Thymus (tissue), 11 donors: ENCODE measurements at regions not wholly inside any gene's neighbourhood (a gene's known extent, or its start where the extent isn't known, plus 50 kb on each side); places are given as distances from the start of the nearest gene placed in this dataset.

Source experiments
- DNase-seq, 9 donors: peaks; one replicate each; pipeline ENCODE4 v3.0.0-alpha.2; 2013; ENCODE audit warnings: low spot score in 9 of 9, low read depth in 6 of 9, missing footprints in 1 of 9
- H3K27ac ChIP-seq, 2 donors: one replicate each; pipeline ENCODE4 v1.5.1; 2013; ENCODE audit warnings: control low read depth in 1 of 2, low read depth in 1 of 2, low read length in 1 of 2, mild to moderate bottlenecking in 1 of 2, moderate library complexity in 1 of 2
- H3K27me3 ChIP-seq, 2 donors: one replicate each; pipeline ENCODE4 v1.5.1; 2013; ENCODE audit warnings: low read length in 1 of 2; ENCODE audit not compliant: control insufficient read depth in 2 of 2, insufficient read depth in 1 of 2
- H3K36me3 ChIP-seq, 2 donors: one replicate each; pipeline ENCODE4 v1.5.1; 2013; ENCODE audit warnings: low read length in 1 of 2, mild to moderate bottlenecking in 1 of 2, moderate library complexity in 1 of 2; ENCODE audit not compliant: control insufficient read depth in 2 of 2, insufficient read depth in 2 of 2
- H3K4me1 ChIP-seq, 2 donors: one replicate each; pipeline ENCODE4 v1.5.1; 2013; ENCODE audit warnings: low read length in 2 of 2; ENCODE audit not compliant: control insufficient read depth in 2 of 2, insufficient read depth in 2 of 2
- H3K4me3 ChIP-seq, 2 donors: one replicate each; pipeline ENCODE4 v1.5.1; 2013; ENCODE audit warnings: low read length in 2 of 2, control low read depth in 1 of 2, mild to moderate bottlenecking in 1 of 2
- H3K9me3 ChIP-seq, 2 donors: one replicate each; pipeline ENCODE4 v1.5.1; 2013; ENCODE audit warnings: low read length in 1 of 2, mild to moderate bottlenecking in 1 of 2; ENCODE audit not compliant: control insufficient read depth in 2 of 2, insufficient read depth in 1 of 2
- WGBS: extraction: QIAGEN DNeasy Blood & Tissue Kit; methylation state at CpG from one replicate; pipeline ENCODE4 v1.1.7; 2013; 5-methylcytosine and 5-hydroxymethylcytosine counted together
- donor health status: healthy.

DNA sequence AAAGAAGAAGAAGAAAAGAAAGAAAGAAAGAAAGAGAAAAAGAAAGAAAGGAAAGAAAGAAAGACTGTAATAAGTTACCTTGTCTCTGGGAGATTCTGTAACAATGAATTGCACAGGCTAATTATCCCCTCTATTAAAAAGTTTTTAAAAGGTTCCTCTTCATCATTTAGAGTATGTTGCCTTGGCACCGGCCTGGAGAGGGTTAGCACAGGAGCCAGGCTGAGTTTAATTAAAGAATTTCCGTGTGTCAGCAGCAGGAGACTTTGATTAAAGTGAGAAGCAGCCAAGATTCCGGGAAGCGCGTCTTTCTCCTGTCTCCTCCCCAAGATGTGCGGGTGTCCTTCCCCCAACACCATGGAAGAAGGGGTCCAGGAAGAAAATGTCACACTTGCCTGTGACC lies 92.8 kb upstream of the ETV6 start:
- peaks cover 0 to 3% of the 10 kb centered on the region in 2 donors for H3K9me3 ChIP-seq
- H3K4me1 ChIP-seq, result peaks cover 8 to 20% of the 10 kb centered on the region in 2 donors
- no peak overlapping the region for H3K4me3 ChIP-seq
- H3K36me3 ChIP-seq, result no peaks in the 10 kb centered on the region
- no peaks in the 10 kb centered on the region for H3K27me3 ChIP-seq
- no peak for DNase-seq
- WGBS, result 90% methylated on average over 6 of the region's 6 CpGs
- no peak overlapping the region for H3K27ac ChIP-seq

DNA sequence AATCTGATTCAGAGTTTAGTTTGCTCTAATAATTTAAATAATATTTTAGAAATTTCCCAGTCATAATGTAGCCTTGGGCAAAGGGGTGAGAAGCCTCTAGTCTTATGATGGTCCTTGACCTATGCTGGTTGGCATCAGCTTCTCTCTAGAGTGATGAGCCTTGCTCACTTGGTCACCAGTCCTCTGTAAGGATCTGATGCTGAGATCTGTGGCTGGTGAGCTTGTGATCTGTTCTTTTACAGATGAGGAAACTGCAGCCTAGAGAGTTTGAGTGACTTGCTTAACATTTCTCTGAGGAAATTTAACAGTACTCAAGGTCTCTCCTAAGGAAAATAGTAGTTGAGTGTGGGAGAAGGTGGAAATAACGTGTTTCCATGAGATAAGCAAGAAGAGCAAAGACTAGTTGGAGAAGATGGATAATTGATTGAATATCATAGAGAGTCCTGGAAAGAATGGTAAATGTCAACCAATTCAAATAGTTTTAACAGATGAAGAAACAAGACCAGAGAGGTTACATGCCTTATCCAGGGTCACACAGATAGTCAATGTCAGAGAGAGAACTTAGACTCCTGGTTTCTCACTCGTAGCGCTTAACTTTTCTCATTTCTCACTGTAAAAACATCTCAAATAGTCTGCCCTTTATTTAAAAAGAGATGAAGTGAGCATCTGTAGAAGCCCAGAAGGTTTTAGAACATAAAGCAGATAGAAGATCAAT lies 89.7 kb upstream of the ETV6 start:
- Histone ChIP-seq H3K36me3 (no peaks in the 10 kb centered on the region), H3K27me3 (no peaks in the 10 kb centered on the region), H3K27ac (no peak overlapping the region), H3K4me1 (peaks cover 8 to 14% of the 10 kb centered on the region in 2 donors), H3K9me3 (peaks cover 0 to 3% of the 10 kb centered on the region in 2 donors), H3K4me3 (no peak overlapping the region)
- DNase-seq, result no peak
- WGBS, result over 99% methylated on average over 3 of the region's 3 CpGs

DNA sequence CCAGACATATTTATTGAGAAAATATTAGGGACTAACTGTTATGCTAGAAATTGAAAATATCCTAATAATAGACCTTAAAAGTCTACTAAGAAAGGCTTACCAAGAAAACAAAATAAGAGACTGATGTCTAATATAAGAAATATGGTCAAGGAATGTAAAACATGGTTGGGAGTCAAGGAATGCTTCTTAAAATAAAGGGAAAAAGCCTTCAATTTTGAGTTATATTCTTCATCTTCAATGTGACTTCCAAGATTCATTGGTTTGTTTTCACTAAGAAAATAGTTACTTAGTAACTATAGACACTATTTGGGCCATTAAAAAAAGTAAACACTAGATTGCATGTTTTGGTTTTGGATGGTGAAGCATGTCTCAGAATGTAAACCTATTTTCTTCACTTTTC lies 88.1 kb upstream of the ETV6 start:
- no peak for DNase-seq
- Histone ChIP-seq H3K27ac (no peak overlapping the region), H3K27me3 (no peaks in the 10 kb centered on the region), H3K4me3 (no peak overlapping the region), H3K4me1 (peaks cover 0 to under 1% of the 10 kb centered on the region in 2 donors), H3K36me3 (no peaks in the 10 kb centered on the region), H3K9me3 (peaks cover 0 to 3% of the 10 kb centered on the region in 2 donors)

DNA sequence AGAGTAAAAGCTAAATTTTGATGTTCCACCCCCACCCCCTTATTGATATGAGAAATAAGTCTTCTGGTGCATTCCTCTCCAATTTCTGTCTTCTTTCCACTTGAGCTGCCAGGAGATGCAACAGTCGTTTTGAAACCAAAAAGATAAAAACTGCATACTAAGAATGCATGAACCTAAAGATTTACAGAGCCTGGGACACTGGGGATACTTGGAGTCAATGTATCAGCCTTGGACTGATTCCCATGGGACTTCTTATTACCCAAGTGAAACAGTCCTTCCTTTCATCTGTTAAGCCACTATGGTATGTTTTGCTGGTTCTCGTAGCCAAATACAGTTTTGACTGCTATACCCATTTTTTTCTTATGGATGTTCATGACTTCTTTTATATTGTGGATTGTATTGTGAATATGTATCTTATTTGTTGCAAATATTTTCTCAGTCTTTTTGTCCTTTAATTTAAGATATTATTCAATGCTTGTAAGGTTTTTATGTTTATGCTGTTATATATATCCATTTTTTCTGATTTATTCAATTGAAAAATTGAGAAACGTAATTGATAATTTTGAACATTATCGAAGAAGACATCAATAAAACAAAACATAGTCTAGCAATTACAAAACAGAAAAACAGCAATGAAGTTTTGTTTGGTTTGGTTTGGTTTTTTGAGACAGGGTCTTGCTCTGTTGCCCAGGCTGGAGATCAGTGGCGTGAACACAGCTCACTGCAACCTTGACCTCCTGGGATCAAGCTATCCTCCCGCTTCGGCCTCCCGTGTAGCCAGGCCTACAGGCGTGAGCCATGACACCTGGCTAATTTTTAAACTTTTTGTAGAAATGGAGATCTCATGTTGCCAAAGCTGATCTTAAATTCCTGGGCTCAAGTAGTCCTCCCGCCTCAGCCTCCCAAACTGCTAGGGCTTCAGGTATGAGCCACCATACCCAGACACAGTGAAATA lies 85.4 kb upstream of the ETV6 start:
- no peak for DNase-seq
- no peaks in the 10 kb centered on the region for H3K36me3 ChIP-seq
- H3K27ac ChIP-seq, result no peak overlapping the region
- H3K4me1 ChIP-seq, result no peaks in the 10 kb centered on the region
- H3K4me3 ChIP-seq, result no peak overlapping the region
- no peaks in the 10 kb centered on the region for H3K9me3 ChIP-seq
- 97% methylated on average over 10 of the region's 10 CpGs for WGBS
- no peaks in the 10 kb centered on the region for H3K27me3 ChIP-seq

DNA sequence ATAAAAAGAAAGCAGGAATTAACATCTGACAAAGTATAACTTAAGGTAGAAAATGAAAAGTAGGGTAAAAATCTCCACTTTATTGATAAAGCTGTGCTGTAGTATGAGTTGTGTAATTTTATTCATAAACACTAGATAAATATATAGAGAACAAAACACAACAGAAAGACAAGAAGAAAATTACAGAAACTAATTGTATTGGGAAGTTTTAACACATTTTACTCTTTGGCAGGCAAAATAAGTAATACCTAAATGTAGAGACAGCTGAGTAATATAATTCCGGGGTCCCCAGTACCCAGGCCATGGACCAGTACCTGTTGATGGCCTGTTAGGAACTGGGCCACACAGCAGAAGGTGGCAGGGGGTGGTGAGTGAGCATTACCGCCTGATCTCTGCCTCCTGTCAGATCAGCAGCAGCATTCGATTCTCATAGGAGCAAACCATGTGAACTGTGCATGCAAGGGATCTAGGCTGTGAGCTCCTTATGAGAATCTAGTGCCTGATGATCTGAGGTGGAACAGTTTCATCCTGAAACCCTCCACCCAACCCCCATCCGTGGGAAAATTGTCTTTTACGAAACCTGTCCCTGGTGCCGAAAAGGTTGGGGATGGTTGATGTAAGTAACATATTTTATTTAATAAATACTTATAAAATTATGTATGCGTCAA lies 84.4 kb upstream of the ETV6 start:
- Histone ChIP-seq H3K4me1 (no peaks in the 10 kb centered on the region), H3K4me3 (no peak overlapping the region), H3K27me3 (no peaks in the 10 kb centered on the region), H3K9me3 (no peaks in the 10 kb centered on the region), H3K36me3 (no peaks in the 10 kb centered on the region), H3K27ac (no peak overlapping the region)
- no peak for DNase-seq
- WGBS, result 96% methylated on average over 7 of the region's 7 CpGs

DNA sequence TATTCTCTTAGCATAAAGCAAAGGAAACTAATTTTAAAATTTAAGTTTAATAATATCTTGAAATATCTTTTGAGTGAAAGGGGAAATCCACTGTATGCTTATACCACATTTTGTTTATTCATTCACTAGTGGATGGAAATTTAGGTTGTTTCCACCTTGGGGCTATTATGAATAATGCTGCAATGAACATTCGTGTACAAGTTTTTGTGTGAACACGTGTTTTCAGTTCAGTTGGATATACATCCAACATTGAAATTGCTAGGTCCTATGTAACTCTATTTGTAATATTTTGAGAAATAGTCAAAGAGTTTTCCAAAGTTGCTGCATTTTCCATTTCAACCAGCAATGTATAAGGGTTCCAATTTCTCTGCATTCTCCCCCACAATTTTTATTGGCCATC lies 83.7 kb upstream of the ETV6 start:
- Histone ChIP-seq H3K9me3 (no peaks in the 10 kb centered on the region), H3K4me1 (no peaks in the 10 kb centered on the region), H3K4me3 (no peak overlapping the region), H3K27ac (no peak overlapping the region), H3K36me3 (no peaks in the 10 kb centered on the region), H3K27me3 (no peaks in the 10 kb centered on the region)
- no peak for DNase-seq
- WGBS, result 92% methylated on average over 2 of the region's 2 CpGs

DNA sequence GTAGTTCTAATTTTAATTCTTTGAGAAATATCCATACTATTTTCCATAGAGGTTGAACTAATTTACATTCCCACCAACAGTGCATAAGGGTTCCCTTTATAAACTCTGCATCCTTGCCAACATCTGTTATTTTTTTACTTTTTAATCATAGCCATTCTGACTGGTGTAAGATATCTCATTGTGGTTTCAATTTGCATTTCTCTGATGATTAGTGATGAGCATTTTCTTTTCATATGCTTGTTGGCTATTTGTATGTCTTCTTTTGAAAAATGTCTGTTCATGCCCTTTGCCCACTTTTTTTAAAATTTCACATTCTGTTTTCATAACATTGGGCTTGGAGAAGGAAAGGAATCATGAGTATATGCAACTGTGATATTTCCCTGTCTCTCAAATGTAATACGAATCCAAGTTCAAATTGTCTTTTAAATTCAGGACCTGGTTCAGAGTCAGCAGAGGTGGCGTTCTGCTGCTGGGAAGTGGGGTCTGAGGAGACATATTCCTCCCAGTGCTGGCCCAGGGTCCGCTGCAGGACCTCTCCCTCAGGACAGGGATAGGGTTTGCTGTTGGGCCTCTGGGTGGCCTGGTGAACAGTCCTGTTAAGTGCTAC lies 81.2 kb upstream of the ETV6 start:
- WGBS, result 95% methylated on average over 3 of the region's 3 CpGs
- Histone ChIP-seq H3K27ac (no peak overlapping the region), H3K4me3 (no peak overlapping the region), H3K36me3 (no peaks in the 10 kb centered on the region), H3K9me3 (no peaks in the 10 kb centered on the region), H3K27me3 (no peaks in the 10 kb centered on the region), H3K4me1 (no peaks in the 10 kb centered on the region)
- DNase-seq, result no peak

DNA sequence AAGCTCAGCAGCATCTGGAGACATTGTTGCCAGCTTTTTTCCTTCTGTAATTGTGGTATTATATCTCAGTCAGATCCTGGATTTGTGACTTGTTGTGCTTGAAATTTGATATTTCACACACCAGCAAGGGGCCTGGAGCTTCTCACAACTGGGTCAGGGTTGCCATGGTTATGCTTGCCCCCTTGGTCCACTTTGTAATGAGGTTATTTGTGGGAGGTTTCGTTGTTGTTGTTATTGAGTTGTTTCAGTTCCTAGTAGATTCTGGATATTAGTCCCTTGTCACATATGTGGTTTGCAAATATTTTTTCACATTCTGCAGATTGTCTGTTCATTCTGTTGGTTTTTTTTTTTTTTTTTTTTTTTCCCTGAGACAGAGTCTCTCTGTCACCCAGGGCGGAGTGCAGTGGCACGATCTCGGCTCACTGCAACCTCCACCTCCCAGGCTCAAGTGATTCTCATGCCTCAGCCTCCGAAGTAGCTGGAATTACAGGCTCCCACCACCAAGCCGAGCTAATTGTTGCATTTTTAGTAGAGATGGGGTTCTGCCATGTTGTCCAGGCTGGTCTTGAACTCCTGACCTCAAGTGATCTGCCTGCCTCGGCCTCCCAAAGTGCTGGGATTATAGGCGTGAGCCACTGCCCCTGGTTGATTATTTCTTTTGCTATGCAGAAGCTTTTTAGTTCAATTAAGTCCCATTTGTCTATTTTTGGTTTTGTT lies 80.6 kb upstream of the ETV6 start:
- Histone ChIP-seq H3K4me1 (no peaks in the 10 kb centered on the region), H3K36me3 (no peaks in the 10 kb centered on the region), H3K9me3 (no peaks in the 10 kb centered on the region), H3K27me3 (no peaks in the 10 kb centered on the region), H3K27ac (no peak overlapping the region), H3K4me3 (no peak overlapping the region)
- 97% methylated on average over 8 of the region's 8 CpGs for WGBS
- DNase-seq, result no peak
